ENCODE measurements at regions not wholly inside any gene's neighbourhood (a gene's known extent, or its start where the extent isn't known, plus 50 kb on each side); places are given as distances from the start of the nearest gene placed in this dataset.

GRCh38 chr13:73210218-73210883, 151.5 kb downstream of the KLF5 start:
- TF ChIP-seq CTCF (IDR thresholded peaks at IDR 0.05; ENCODE audit: insufficient read depth, low read depth, low read length) (no peak), EZH2 (IDR thresholded peaks at IDR 0.05; ENCODE audit: insufficient read depth, low read length) (no peak)
